GM23338 (cell line): ENCODE measurements at regions not wholly inside any gene's neighbourhood (a gene's known extent, or its start where the extent isn't known, plus 50 kb on each side); places are given as distances from the start of the nearest gene placed in this dataset.

Experiments used
- CREB1 ChIP-seq: fragments of 250-450 bp; sonication (Bioruptor Pico); IDR thresholded peaks from 2 replicates; pipeline ENCODE4 v1.5.0; 2020; ENCODE audit warnings: low read depth, mild to moderate bottlenecking, moderate library complexity
- EZH2 ChIP-seq: fragments of 200-600 bp; sonication (generic); IDR thresholded peaks from one replicate; pipeline ENCODE4 v1.8.0; 2017; ENCODE audit warnings: antibody characterized with exemption, mild to moderate bottlenecking, low read depth; ENCODE audit not compliant: unreplicated experiment
- EZH2phosphoT487 ChIP-seq: fragments of 200-600 bp; sonication (generic); IDR thresholded peaks from one replicate; pipeline ENCODE4 v1.8.1; 2018; ENCODE audit warnings: antibody characterized with exemption; ENCODE audit not compliant: unreplicated experiment
- JUNB ChIP-seq: IDR thresholded peaks from one replicate; pipeline ENCODE4 v1.6.1; 2016; ENCODE audit warnings: antibody characterized with exemption; ENCODE audit not compliant: unreplicated experiment
- NANOG ChIP-seq: IDR thresholded peaks from 2 replicates; pipeline ENCODE4 v1.6.1; 2016; ENCODE audit warnings: antibody characterized with exemption, borderline replicate concordance
- POLR2AphosphoS5 ChIP-seq: IDR thresholded peaks from 2 replicates; pipeline ENCODE4 v1.6.1; 2016; ENCODE audit warnings: antibody characterized with exemption, low read depth
- STAT1 ChIP-seq: IDR thresholded peaks from one replicate; pipeline ENCODE4 v1.6.1; 2016; ENCODE audit warnings: antibody characterized with exemption; ENCODE audit not compliant: unreplicated experiment
- ZNF114 ChIP-seq: fragments of 250-450 bp; sonication (Bioruptor Pico); IDR thresholded peaks from 2 replicates; pipeline ENCODE4 v1.5.0; 2020; ENCODE audit warnings: mild to moderate bottlenecking, moderate library complexity
- ZNF331 ChIP-seq: fragments of 250-450 bp; sonication (Bioruptor Pico); IDR thresholded peaks from 2 replicates; pipeline ENCODE4 v1.5.0; 2020; ENCODE audit warnings: low read depth, mild to moderate bottlenecking, moderate library complexity
- TF ChIP-seq, protein P1 (sequence below), 2 experiments: fragments of 200-600 bp in 1 of 2; sonication (generic) in 1 of 2; conservative IDR thresholded peaks; 2 replicates each; pipeline versions ENCODE4 v1.5.1 to v1.6.1; 2016 to 2017; ENCODE audit warnings: antibody characterized with exemption in 2 of 2, low read depth in 2 of 2, mild to moderate bottlenecking in 2 of 2, moderate library complexity in 1 of 2
- TF ChIP-seq, protein P2 (sequence below): IDR thresholded peaks from one replicate; pipeline ENCODE4 v1.6.1; 2018; ENCODE audit warnings: antibody characterized with exemption; ENCODE audit not compliant: unreplicated experiment
- TF ChIP-seq, protein P3 (sequence below): IDR thresholded peaks from 2 replicates; pipeline ENCODE4 v1.6.1; 2016; ENCODE audit warnings: antibody characterized with exemption

DNA sequence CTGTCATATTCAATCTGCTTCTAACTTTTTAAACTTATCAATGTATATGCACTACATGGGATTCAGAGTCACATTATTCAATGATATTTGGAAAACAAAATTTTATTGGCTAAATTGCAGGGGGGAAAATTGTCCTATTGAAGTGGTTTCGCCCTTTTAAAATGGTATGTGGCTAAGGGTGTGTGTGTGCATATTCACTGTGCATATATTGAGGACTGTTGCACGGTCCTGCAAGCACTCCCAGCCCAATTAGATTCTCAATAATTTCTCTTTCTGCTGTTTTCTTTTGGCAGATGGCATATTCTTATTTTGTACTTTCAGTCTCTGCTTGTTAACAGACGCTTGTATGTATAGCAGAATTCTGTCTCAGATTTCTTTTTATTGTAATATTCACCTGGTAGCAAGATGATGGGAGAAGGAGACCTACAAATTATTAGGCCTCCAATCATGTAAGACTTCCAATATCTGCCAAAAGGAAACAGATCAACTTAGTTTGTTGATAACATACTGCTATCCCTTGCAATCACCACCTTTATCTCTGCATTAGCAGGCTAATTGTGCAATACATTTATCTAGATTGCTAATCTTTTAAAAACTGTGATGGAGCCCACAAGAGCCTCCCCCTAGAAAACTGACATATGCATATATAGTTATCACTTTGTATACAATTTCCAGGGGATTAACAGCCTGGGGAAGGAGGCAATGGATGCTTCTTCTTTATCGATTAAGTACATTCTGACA is 411.5 kb downstream of the PLK2 start:
- TF ChIP-seq, protein P1, sequence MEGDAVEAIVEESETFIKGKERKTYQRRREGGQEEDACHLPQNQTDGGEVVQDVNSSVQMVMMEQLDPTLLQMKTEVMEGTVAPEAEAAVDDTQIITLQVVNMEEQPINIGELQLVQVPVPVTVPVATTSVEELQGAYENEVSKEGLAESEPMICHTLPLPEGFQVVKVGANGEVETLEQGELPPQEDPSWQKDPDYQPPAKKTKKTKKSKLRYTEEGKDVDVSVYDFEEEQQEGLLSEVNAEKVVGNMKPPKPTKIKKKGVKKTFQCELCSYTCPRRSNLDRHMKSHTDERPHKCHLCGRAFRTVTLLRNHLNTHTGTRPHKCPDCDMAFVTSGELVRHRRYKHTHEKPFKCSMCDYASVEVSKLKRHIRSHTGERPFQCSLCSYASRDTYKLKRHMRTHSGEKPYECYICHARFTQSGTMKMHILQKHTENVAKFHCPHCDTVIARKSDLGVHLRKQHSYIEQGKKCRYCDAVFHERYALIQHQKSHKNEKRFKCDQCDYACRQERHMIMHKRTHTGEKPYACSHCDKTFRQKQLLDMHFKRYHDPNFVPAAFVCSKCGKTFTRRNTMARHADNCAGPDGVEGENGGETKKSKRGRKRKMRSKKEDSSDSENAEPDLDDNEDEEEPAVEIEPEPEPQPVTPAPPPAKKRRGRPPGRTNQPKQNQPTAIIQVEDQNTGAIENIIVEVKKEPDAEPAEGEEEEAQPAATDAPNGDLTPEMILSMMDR (conservative IDR thresholded peaks at IDR 0.05; ENCODE audit: low read depth in 2 of 2), result no peak
- TF ChIP-seq NANOG, result no peak
- TF ChIP-seq EZH2, result no peak
- no peak for TF ChIP-seq EZH2phosphoT487
- TF ChIP-seq, protein P2, sequence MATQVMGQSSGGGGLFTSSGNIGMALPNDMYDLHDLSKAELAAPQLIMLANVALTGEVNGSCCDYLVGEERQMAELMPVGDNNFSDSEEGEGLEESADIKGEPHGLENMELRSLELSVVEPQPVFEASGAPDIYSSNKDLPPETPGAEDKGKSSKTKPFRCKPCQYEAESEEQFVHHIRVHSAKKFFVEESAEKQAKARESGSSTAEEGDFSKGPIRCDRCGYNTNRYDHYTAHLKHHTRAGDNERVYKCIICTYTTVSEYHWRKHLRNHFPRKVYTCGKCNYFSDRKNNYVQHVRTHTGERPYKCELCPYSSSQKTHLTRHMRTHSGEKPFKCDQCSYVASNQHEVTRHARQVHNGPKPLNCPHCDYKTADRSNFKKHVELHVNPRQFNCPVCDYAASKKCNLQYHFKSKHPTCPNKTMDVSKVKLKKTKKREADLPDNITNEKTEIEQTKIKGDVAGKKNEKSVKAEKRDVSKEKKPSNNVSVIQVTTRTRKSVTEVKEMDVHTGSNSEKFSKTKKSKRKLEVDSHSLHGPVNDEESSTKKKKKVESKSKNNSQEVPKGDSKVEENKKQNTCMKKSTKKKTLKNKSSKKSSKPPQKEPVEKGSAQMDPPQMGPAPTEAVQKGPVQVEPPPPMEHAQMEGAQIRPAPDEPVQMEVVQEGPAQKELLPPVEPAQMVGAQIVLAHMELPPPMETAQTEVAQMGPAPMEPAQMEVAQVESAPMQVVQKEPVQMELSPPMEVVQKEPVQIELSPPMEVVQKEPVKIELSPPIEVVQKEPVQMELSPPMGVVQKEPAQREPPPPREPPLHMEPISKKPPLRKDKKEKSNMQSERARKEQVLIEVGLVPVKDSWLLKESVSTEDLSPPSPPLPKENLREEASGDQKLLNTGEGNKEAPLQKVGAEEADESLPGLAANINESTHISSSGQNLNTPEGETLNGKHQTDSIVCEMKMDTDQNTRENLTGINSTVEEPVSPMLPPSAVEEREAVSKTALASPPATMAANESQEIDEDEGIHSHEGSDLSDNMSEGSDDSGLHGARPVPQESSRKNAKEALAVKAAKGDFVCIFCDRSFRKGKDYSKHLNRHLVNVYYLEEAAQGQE, result no peak
- TF ChIP-seq CREB1 (CRISPR knock-in tag), result no peak
- TF ChIP-seq ZNF114, result no peak
- TF ChIP-seq JUNB, result no peak
- no peak for TF ChIP-seq POLR2AphosphoS5
- TF ChIP-seq ZNF331, result no peak
- no peak for TF ChIP-seq STAT1
- TF ChIP-seq, protein P3, sequence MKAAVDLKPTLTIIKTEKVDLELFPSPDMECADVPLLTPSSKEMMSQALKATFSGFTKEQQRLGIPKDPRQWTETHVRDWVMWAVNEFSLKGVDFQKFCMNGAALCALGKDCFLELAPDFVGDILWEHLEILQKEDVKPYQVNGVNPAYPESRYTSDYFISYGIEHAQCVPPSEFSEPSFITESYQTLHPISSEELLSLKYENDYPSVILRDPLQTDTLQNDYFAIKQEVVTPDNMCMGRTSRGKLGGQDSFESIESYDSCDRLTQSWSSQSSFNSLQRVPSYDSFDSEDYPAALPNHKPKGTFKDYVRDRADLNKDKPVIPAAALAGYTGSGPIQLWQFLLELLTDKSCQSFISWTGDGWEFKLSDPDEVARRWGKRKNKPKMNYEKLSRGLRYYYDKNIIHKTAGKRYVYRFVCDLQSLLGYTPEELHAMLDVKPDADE, result no peak
